ENCODE measurements at regions not wholly inside any gene's neighbourhood (a gene's known extent, or its start where the extent isn't known, plus 50 kb on each side); places are given as distances from the start of the nearest gene placed in this dataset.

GRCh38 chr1:105874621-105875020 lies 1181.9 kb upstream of the PRMT6 start:
- DNase-seq (ENCODE audit: low read depth): no peak
- TF ChIP-seq CTCF (IDR thresholded peaks at IDR 0.05; ENCODE audit: low read depth, low read length) (no peak), POLR2A (IDR thresholded peaks at IDR 0.05; ENCODE audit: extremely low read depth, insufficient read length) (no peak), MYC (IDR thresholded peaks at IDR 0.05; ENCODE audit: low read depth, low read length) (no peak), MAX (IDR thresholded peaks at IDR 0.05; ENCODE audit: low read depth, low read length) (no peak)
- no peak overlapping the region for H3K4me3 ChIP-seq (ENCODE audit: low read depth, low read length)

- no peak for DNase-seq (ENCODE audit: low read depth)
- TF ChIP-seq MYC (IDR thresholded peaks at IDR 0.05; ENCODE audit: low read depth, low read length) (no peak), POLR2A (IDR thresholded peaks at IDR 0.05; ENCODE audit: extremely low read depth, insufficient read length) (no peak), MAX (IDR thresholded peaks at IDR 0.05; ENCODE audit: low read depth, low read length) (no peak), CTCF (IDR thresholded peaks at IDR 0.05; ENCODE audit: low read depth, low read length) (no peak)
- no peak overlapping the region for H3K4me3 ChIP-seq (ENCODE audit: low read depth, low read length)
These were observed 1170.2 kb upstream of the PRMT6 start for GRCh38 chr1:105886309-105886708.

- no peak for TF ChIP-seq MAX (IDR thresholded peaks at IDR 0.05; ENCODE audit: low read depth, low read length)
- TF ChIP-seq MYC (IDR thresholded peaks at IDR 0.05; ENCODE audit: low read depth, low read length): no peak
- no peak for TF ChIP-seq CTCF (IDR thresholded peaks at IDR 0.05; ENCODE audit: low read depth, low read length)
- no peak for TF ChIP-seq POLR2A (IDR thresholded peaks at IDR 0.05; ENCODE audit: extremely low read depth, insufficient read length)
- H3K4me3 ChIP-seq (ENCODE audit: low read depth, low read length): no peak overlapping the region
- no peak for DNase-seq (ENCODE audit: low read depth)
These were observed 1165.2 kb upstream of the PRMT6 start for GRCh38 chr1:105891308-105891707.

GRCh38 chr1:105894006-105894405 lies 1162.5 kb upstream of the PRMT6 start:
- TF ChIP-seq MAX (IDR thresholded peaks at IDR 0.05; ENCODE audit: low read depth, low read length): no peak
- TF ChIP-seq POLR2A (IDR thresholded peaks at IDR 0.05; ENCODE audit: extremely low read depth, insufficient read length): no peak
- TF ChIP-seq CTCF (IDR thresholded peaks at IDR 0.05; ENCODE audit: low read depth, low read length): no peak
- no peak for TF ChIP-seq MYC (IDR thresholded peaks at IDR 0.05; ENCODE audit: low read depth, low read length)

GRCh38 chr1:105909811-105910210 lies 1146.7 kb upstream of the PRMT6 start:
- TF ChIP-seq MAX (IDR thresholded peaks at IDR 0.05; ENCODE audit: low read depth, low read length): no peak
- peak; percentile 9 for TF ChIP-seq CTCF (IDR thresholded peaks at IDR 0.05; ENCODE audit: low read depth, low read length)
- peak; percentile 1 for DNase-seq (ENCODE audit: low read depth)
- no peak overlapping the region for H3K4me3 ChIP-seq (ENCODE audit: low read depth, low read length)

More at GRCh38 chr1:105894006-105894405, 1162.5 kb upstream of the PRMT6 start:
- H3K4me3 ChIP-seq (ENCODE audit: low read depth, low read length): no peak overlapping the region
- no peak for DNase-seq (ENCODE audit: low read depth)

- no peak overlapping the region for H3K4me3 ChIP-seq (ENCODE audit: low read depth, low read length)
- DNase-seq (ENCODE audit: low read depth): no peak
- TF ChIP-seq CTCF (IDR thresholded peaks at IDR 0.05; ENCODE audit: low read depth, low read length) (no peak), POLR2A (IDR thresholded peaks at IDR 0.05; ENCODE audit: extremely low read depth, insufficient read length) (no peak), MAX (IDR thresholded peaks at IDR 0.05; ENCODE audit: low read depth, low read length) (no peak), MYC (IDR thresholded peaks at IDR 0.05; ENCODE audit: low read depth, low read length) (no peak)
These were observed 1142.1 kb upstream of the PRMT6 start for GRCh38 chr1:105914403-105914802.
